ENCODE measurements at regions not wholly inside any gene's neighbourhood (a gene's known extent, or its start where the extent isn't known, plus 50 kb on each side); places are given as distances from the start of the nearest gene placed in this dataset.

DNA sequence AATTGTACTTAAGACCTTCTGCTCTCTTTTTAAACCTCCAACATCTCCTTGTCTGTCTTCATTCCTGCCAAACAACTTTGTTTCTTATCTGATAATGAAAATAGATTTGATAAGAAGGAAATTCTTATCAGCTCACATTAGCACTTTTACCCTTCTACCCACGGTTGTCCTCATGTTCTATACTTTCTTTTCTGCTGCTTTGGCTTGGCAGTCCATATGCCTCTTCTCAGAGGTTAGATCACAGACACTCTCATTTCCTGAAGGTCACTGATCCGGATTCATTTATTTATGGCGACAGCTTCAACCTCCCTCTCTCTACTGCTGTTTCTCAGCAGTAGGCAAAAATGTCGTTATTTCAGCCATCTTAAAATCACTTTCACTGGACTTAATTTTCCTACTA is 2015.8 kb downstream of the NCAM2 start:
- TF ChIP-seq, protein P1, sequence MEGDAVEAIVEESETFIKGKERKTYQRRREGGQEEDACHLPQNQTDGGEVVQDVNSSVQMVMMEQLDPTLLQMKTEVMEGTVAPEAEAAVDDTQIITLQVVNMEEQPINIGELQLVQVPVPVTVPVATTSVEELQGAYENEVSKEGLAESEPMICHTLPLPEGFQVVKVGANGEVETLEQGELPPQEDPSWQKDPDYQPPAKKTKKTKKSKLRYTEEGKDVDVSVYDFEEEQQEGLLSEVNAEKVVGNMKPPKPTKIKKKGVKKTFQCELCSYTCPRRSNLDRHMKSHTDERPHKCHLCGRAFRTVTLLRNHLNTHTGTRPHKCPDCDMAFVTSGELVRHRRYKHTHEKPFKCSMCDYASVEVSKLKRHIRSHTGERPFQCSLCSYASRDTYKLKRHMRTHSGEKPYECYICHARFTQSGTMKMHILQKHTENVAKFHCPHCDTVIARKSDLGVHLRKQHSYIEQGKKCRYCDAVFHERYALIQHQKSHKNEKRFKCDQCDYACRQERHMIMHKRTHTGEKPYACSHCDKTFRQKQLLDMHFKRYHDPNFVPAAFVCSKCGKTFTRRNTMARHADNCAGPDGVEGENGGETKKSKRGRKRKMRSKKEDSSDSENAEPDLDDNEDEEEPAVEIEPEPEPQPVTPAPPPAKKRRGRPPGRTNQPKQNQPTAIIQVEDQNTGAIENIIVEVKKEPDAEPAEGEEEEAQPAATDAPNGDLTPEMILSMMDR (IDR thresholded peaks at IDR 0.05; ENCODE audit: insufficient read depth, low read depth, low read length) = no peak
- no peak for TF ChIP-seq EZH2 (IDR thresholded peaks at IDR 0.05; ENCODE audit: insufficient read depth, low read length)

Measured in astrocyte (in vitro differentiated cells and primary cell).